ENCODE measurements at regions not wholly inside any gene's neighbourhood (a gene's known extent, or its start where the extent isn't known, plus 50 kb on each side); places are given as distances from the start of the nearest gene placed in this dataset.
"Not testable (repeated sequence)": the region's sequence is repeated elsewhere in the genome, so short reads cannot be mapped to it uniquely, and the experiment has no call there.

DNA sequence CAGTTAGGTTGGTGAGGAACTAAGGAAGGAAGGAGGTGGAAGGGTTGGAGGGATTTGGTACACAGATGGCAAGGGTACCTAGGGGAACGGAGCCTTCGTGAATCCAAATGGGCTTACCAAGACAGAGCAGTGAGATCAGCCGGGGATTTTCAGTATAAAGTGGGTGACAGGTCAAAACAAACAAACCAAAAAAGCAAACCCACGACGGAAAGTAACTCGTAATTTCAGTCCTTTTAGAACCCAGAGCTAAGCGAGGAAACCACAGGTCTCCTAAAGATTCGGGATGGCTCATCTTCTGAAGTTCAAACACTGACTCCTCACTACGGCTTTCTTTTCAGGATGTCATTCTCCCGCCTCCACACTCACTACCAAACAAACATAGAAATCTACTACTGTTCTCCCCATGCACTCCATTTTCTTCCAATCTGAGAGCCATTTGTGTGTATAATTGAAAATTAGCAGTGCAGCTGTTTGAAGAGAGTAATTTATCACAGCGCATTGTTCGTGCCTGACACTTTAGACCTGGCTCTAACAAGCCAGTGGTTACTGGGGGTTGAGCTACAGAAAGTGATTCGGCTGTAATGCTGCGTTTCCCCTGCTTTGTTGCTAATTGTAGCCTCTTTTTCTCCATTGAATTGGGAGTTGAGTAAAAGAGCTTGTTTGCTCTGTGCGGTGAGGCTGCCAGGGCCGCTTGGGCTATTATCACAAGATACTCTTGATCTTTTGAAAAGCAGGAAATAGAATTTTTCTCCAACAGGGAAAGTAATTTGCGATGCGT is 64.7 kb upstream of the CCDC39 start:
- in situ Hi-C loops (cut with HindIII; ENCODE audit: low sequenced_read_pairs), result no loop called here

DNA sequence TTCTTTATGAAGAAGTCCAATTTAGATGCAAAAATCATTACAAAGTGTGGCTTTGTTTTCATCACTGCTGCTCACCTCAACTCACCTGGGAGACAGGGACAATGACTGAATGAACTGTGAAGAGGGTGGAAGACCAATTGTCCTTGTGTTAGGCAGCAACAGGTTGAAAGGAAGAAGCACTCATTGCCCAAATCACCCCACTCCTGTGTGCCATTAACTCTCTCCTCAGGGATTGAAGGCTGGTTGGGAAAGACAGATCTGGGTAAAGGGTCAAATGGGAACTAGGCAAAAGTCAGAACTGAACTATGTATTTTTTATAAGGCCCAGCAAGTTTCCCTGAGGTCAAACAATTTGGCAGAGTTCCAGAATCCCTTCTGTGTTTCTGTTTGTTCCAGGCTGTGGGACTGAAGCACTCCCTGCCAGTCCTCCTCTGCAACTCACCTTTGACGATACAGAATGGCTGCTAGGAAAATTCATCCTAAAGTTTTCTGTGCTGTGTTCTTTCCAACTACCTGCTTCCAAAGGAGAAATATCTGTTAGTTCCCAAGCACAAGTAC is 68.6 kb upstream of the CCDC39 start:
- in situ Hi-C loops (cut with HindIII; ENCODE audit: low sequenced_read_pairs), result no loop called here

DNA sequence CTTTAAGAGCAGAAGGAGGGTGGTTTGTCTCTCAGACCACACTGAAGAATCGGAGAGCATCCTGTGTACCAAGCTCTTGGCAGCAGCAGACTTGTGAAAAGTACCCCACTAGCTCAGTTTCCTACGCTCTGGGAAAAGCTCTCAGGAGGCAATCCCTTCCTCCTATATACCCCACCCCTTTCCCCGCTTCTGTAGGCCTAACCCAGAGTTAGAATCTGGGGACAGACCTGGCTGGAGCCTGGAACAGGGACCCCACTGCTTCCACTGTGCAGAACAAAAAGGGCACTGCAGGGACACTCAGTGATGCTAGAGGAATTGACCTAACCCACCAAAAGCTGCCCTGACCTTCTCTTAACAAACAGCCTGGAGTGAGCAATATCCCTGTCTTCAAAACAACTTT is 70.0 kb upstream of the CCDC39 start:
- in situ Hi-C loops (cut with HindIII; ENCODE audit: low sequenced_read_pairs), result no loop called here

DNA sequence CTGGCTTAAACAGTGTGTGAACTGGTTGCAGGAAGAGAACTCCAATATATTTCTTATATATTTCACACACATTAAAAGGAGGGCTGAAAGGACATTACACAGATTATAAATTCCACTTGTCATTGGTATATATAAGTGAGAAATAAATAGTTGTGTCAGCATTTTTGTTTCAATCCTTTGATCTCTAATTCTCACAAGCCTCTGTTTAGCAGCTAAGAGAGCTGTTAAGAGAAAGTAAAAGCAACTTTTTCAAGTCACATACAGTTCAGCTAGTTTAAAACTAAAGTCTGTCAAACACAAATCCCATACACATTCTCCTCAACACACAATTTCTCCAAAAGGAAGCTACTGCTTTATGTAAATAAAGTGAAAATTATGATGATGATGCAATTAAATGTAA is 70.5 kb upstream of the CCDC39 start:
- in situ Hi-C loops (cut with HindIII; ENCODE audit: low sequenced_read_pairs), result no loop called here

DNA sequence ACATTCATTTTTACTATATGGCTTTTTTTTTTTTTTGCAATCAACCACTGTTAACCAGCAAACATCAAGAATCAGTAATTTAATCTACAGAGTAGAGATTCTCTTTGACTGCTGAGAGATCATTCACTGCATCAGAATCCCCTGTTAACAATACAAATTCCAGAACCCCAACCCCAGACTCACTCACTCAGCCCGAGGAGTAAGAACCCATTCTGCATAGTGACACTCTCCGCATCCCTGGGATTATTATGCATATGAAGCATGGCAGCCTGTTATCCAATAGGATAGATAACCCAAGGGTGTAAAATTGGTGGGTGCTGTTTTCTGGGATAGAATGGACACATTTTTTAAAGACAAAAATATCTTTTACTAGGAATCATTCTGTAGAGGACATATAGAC is 76.3 kb upstream of the CCDC39 start:
- in situ Hi-C loops (cut with HindIII; ENCODE audit: low sequenced_read_pairs), result no loop called here

DNA sequence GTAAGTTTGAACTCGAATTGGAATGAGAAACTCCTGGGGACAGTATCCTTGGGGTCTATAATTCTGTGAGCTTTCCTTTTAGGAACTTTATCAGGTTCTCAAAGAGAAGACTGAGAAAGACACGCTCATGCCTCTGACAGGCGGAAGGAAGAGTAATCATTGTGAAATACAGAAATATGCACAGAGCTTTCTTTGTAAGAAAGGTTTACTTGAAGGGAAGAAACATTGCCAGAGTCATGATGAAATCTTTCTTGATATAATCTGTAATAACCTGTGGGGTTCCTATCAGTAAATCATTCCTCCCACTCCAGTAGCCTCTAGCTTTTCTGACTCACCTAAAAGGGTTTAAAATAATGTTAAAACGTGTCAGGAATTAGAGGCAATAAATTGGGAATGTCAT is 83.6 kb upstream of the CCDC39 start:
- in situ Hi-C loops (cut with HindIII; ENCODE audit: low sequenced_read_pairs), result no loop called here

DNA sequence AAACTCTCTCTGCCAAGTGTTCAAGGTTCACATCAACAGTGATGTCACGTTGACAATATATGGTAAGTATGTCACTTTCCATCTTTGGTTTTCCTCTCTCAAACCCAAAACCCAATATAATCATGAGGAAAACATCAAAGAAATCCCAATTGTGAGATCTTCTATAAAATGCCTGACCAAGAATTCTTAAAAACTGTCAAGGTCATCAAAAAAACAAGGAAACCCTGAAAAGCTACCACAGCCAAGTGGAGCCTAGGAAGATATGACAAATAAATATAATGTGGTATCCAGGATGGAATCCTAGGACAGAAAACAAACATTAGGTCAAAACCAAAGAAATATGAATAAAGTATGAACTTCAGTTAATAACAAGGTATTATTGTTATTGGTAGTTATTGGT is 85.2 kb upstream of the CCDC39 start:
- in situ Hi-C loops (cut with HindIII; ENCODE audit: low sequenced_read_pairs), result no loop called here

DNA sequence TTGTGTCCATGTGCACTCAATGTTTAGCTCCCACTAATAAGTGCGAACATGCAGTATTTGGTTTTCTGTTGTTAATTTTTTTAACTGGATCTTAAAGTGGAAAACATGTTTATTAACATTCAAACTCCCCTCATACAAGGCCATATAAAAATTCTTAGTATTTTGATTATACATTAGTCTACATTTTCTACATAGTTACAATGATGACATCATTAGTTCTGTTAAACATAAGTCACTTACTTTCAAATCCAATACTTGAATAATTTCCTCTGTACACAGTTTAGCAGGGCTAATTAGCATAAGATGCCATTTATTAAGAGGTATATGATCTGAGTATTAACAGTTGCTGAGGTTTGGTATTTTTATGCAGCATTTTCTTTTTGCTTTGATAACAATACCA is 91.3 kb upstream of the CCDC39 start:
- in situ Hi-C loops (cut with HindIII; ENCODE audit: low sequenced_read_pairs), result no loop called here

DNA sequence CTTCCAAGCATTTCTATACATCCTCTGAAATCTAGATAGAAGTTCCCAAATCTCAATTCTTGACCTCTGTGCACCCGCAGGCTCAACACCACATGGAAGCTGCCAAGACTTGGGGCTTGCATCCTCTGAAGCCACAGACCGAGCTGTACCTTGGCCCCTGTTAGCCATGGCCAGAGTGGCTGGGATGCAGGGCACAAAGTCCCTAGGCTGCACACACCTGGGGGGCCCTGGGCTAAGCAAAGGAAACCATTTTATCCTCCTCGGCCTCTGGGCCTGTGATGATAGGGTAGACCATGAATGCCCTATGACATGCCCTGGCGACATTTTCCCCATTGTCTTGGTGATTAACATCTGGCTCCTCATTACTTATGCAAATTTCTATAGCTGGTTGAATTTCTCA is 97.1 kb upstream of the CCDC39 start:
- in situ Hi-C loops (cut with HindIII; ENCODE audit: low sequenced_read_pairs), result no loop called here

DNA sequence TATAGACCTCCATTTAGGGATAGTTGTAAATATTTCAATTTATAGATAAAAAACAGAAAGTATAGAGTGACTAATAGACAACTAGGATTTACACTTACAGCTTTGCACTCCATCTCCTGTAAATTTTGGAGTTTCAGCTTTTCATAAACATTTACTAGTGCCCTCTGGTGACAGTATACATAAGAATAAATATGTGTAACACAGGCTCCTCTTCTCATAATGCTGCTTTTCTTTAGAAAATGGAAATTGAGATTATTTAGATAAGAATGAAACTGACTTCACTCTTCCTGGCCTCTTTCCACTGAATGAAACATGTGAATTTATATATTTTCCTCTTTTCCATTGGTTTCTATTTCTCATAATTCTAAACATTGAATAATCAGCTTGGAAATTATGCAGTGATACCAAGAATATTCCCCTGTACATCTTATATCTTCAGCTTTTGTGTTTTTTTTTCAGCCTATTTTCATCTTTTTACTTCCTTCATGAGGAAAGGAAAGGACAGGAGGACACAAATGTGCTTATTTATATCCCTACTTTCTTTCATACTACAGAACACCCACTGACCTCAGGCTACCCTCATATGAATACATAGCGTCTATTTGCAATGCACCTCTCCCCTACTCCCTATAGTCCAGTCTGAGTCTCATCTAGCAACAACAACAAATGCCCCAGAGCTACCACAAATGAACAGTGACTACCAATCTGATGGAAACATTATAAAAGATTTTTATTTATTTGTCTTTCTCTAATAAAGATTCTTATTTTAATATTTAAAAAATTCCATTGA is 103.1 kb upstream of the CCDC39 start:
- in situ Hi-C loops (cut with HindIII; ENCODE audit: low sequenced_read_pairs), result no loop called here

DNA sequence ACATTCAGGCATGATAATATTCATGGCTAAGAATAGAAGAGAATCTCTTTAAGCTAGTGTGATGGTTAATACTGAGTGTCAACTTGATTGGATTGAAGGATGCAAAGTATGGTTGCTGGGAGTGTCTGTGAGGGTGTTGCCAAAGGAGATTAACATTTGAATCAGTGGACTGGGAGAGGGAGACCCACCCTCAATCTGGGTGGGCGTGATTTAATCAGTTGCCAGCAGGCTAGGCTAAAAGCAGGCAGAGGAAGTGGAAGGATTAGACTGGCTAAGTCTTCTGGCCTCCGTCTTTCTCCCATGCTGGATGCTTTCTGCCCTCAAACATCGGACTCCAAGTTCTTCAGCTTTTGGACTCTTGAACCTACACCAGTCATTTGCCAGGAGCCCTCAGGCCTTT is 106.9 kb upstream of the CCDC39 start:
- in situ Hi-C loops (cut with HindIII; ENCODE audit: low sequenced_read_pairs), result not testable (repeated sequence)

DNA sequence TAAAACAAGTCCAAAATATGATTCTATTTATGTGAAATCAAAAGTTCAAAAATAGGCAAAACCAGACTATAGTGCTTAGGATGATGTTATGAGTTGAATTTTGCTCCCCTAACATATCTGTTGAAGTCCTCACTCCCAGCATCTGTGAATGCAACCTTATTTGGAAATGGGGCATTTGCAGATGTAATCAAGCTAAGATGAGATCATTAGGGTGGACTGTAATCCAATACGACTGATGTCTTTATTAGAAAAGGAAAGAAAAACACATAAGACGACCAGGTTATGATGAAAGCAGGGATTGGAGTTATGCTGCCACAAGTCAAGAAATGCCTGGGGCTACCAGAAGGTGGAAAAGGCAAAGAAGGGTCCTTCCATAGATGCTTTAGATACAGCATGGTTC is 110.5 kb upstream of the CCDC39 start:
- in situ Hi-C loops (cut with HindIII; ENCODE audit: low sequenced_read_pairs), result no loop called here

DNA sequence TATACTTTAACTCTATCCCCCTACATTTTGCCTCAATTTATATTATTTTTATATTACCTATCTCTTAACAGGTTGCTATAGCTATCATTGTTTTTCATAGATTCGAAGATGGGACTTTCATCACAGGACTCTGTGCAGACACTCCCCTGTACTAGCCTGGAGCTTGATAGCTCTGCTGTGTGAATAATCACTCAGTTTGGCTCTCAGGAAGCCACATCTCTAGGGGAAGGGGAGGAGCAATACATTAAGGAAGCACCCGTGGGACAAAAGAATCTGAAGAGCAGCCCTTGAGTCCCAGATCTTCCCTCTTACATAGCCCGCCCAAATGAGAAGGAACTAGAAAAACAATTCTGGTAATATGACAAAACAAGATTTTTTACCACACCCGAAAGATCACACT is 114.3 kb upstream of the FXR1 start:
- in situ Hi-C loops (cut with HindIII; ENCODE audit: low sequenced_read_pairs), result no loop called here

DNA sequence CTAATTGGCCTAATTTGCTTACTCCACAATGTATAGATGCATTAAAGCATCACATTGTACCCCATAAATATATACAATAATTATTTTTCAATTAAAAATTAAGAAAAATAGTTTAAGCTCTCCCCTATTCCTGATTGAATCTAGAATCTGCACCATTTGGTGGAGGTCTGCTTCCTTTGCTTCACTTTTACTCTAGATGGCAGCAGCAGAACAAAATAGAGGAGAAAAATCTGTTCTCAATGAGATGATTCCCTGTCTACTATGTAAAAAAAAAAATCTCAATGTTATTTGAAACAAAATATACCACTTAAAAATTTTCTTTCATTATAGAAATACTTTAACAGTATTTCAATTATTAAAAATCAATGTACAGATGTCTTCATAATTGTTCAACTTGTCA is 109.6 kb upstream of the FXR1 start:
- in situ Hi-C loops (cut with HindIII; ENCODE audit: low sequenced_read_pairs), result no loop called here

DNA sequence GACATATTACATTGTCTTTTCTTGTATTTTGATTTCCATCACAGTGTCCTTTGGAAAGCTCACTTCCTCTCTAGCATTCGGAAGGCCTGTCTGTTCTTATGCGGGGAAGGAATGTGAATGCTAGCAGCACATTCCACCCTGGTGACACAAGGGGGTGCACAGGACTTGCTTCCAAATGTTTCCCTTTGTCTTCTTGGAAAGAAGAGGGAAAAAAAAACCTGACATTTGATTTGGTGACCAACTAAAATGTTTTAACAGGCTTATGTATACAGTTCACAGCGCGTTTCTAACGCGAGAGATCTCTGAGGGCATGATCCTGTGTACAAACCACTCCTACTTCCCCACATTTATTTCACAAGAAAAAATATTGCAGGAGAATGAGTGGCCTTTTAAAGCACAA is 107.6 kb upstream of the FXR1 start:
- in situ Hi-C loops (cut with HindIII; ENCODE audit: low sequenced_read_pairs), result no loop called here

DNA sequence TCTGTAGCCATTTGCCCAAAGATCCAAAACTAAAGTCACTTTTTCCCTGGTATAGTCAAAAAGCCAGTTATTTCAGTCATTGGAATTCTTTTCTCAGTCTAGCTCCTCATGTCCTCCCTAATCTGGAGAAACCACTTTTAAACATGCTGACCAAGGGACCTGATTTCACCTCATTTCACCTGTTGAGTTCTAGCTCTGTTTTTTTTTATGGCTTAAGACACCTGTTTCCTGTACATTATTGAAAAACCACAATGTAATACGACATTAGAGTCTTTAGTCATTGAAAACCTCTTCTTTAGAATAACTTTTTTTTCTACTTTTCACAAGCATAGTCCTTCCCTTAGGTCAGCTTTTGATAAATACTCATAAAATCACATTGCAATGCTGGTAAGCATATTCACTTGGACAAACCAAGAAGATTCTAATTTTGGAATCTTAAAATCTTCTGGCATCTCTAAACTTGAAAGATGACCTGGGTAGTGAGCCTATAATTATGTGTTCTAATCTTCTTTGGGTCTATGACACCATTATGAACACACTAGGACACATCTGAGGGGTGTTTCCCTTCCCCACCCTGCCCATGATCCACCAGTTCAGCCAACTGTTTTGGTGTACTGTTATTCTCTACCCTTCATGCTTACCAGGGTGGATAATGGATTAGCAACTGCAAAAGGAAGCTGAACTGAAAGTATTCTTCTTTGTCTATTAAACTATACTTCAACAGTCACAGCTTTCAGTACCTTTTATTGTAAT is 103.5 kb upstream of the FXR1 start:
- in situ Hi-C loops (cut with HindIII; ENCODE audit: low sequenced_read_pairs), result no loop called here

DNA sequence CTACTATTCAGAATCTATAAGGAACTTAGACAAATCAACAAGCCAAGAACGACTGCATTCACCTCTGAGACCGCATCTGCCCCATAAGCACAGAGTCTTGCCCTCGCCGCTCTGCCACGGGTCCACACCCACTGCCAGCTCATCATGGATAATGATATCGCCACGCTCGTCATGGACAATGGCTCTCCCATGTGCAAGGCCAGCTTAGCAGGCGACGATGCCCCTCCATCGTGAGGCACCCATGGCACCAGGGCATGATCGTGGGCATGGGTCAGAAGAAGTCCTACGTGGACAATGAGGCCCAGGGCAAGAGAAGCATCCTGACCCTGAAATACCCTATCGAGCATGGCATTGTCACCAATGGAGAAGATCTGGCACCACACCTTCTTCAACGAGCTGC is 92.1 kb upstream of the FXR1 start:
- in situ Hi-C loops (cut with HindIII; ENCODE audit: low sequenced_read_pairs), result no loop called here

DNA sequence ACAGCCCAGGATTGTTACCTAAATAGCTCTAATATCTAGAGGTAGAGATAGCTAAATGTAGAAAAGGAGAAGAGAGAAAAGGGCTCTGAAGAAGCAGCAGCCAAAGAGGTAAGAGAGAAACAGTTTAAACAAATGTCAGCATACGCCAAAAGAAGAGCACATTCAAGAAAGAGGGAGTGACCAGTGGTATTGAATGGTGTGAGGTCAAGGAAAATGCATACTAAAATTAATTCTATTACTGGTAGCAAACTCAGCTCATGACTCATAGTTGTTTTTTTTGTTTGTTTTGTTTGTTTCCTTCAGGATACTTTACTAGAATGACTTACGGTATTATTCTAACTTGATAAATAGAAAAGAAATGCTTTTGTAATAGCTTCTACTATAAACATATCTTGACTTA is 86.5 kb upstream of the FXR1 start:
- in situ Hi-C loops (cut with HindIII; ENCODE audit: low sequenced_read_pairs), result loop anchor here (25.0 kb wide), 1 partner anchor 686 kb away; no protein-coding TSS in a partner anchor

DNA sequence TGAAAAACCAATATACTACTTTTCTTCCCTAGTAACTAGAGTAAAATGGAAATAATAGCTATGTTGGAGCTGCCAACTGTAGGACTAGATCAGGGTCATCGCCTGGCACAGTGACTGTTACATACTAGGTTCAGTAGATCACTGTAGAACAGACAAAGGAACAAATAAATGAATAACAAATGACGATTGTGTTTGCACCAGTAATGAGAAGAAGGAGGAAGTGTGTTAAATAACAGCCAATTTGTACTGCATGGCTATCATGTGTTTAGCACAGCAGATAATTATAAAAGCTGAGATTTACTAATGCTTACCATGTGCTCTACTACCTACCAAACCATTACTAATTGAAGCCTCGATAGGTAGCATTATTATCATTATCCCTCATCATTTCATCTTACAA is 85.3 kb upstream of the FXR1 start:
- in situ Hi-C loops (cut with HindIII; ENCODE audit: low sequenced_read_pairs), result loop anchor here (25.0 kb wide), 1 partner anchor 685 kb away; no protein-coding TSS in a partner anchor

DNA sequence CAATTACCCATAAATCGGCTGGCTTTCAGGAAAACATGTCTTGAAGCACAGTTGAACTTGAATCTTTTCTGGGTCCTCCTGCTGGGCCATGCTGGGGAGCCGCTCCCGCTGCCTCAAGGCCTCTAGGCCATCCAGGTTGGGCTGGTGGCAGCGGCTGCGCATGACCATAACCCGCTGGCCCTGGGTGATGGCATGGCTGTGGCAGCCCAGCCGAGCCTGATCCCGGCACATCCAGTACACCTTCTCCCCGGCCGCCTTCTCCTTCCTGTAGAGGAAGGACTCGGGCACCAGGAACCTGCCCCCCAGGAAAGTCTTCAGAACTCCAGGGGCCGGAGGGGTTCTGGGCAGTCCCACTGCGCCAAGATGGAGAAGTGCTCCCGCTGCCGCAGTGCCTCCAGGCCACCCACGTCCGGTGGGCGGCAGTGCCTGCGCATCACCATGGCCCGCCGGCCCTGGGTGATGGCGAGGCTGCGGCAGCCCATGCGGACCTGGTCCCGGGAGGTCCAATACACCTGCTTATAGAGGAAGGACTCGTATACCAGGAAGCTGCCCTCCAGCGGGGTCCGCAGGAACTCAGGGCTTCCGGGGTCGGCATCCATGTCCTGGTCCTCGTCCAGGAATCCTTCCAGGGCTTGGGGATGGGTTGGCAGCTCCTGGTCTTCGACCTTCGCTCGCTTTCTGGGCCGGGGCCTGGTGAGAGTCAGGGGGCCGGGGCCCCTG is 84.3 kb upstream of the FXR1 start:
- in situ Hi-C loops (cut with HindIII; ENCODE audit: low sequenced_read_pairs), result loop anchor here (25.0 kb wide), 1 partner anchor 684 kb away; no protein-coding TSS in a partner anchor

Measured in endothelial cell of hepatic sinusoid (primary cell).